Naive B cell (primary cell): ENCODE measurements at regions not wholly inside any gene's neighbourhood (a gene's known extent, or its start where the extent isn't known, plus 50 kb on each side); places are given as distances from the start of the nearest gene placed in this dataset.
A peak's percentile ranks its signal among the peaks of the same experiment; 100 is the strongest.

ENCODE experiments used
- ATAC-seq, 2 donors: fragments of 150-1000 bp; cut with Tn5 transposase; 2 replicates each; pipeline ENCODE4 v1.10.0; 2021; ENCODE audit warnings: low read depth in 2 of 2, mild to moderate bottlenecking in 2 of 2, moderate library complexity in 2 of 2
- DNase-seq: peaks from one replicate; pipeline ENCODE4 v3.0.0; 2022
- H3K27ac Mint-ChIP-seq, 6 donors: one replicate each; pipeline ENCODE4 v1.8.0; 2020 to 2022; ENCODE audit warnings: mild to moderate bottlenecking in 6 of 6, mixed read lengths in 6 of 6, moderate library complexity in 5 of 6, inconsistent platforms in 2 of 6
- H3K27me3 Mint-ChIP-seq, 3 donors: one replicate each; pipeline ENCODE4 v1.8.0; 2021 to 2022; ENCODE audit warnings: mixed read lengths in 3 of 3, mild to moderate bottlenecking in 1 of 3
- H3K36me3 Mint-ChIP-seq, 2 donors: one replicate each; pipeline ENCODE4 v1.8.0; 2020 to 2022; ENCODE audit warnings: mixed read lengths in 2 of 2, inconsistent platforms in 1 of 2, mild to moderate bottlenecking in 1 of 2
- H3K4me1 Mint-ChIP-seq, 3 donors: one replicate each; pipeline ENCODE4 v1.8.0; 2020 to 2022; ENCODE audit warnings: mixed read lengths in 3 of 3, inconsistent platforms in 1 of 3, mild to moderate bottlenecking in 1 of 3, moderate library complexity in 1 of 3
- H3K4me3 Mint-ChIP-seq, 8 donors: one replicate each; pipeline ENCODE4 v1.8.0; 2020 to 2022; ENCODE audit warnings: mild to moderate bottlenecking in 8 of 8, mixed read lengths in 8 of 8, moderate library complexity in 8 of 8, inconsistent platforms in 2 of 8
- H3K9me3 Mint-ChIP-seq, 7 donors: one replicate each; pipeline ENCODE4 v1.8.0; 2020 to 2022; ENCODE audit warnings: mixed read lengths in 7 of 7, mild to moderate bottlenecking in 5 of 7, inconsistent platforms in 2 of 7, moderate library complexity in 1 of 7

- Mint-ChIP-seq H3K27ac (no peak overlapping the region), H3K27me3 (peaks cover 0 to 6% (median 0%) of the 10 kb centered on the region in 3 donors), H3K4me1 (no peaks in the 10 kb centered on the region), H3K9me3 (peaks cover 0 to 6% (median under 1%) of the 10 kb centered on the region in 7 donors), H3K4me3 (no peak overlapping the region), H3K36me3 (no peaks in the 10 kb centered on the region)
- no peak for ATAC-seq
- DNase-seq = no peak
Observed at GRCh38 chr12:127272864-127273263, 994.1 kb upstream of the TMEM132C start.

- no peak for DNase-seq
- H3K9me3 Mint-ChIP-seq = peaks cover 0 to 8% (median 0%) of the 10 kb centered on the region in 7 donors
- no peak overlapping the region for H3K4me3 Mint-ChIP-seq
- no peak overlapping the region for H3K27ac Mint-ChIP-seq
- peaks cover 0 to 11% (median 0%) of the 10 kb centered on the region in 3 donors for H3K27me3 Mint-ChIP-seq
- H3K36me3 Mint-ChIP-seq = no peaks in the 10 kb centered on the region
- no peaks in the 10 kb centered on the region for H3K4me1 Mint-ChIP-seq
- no peak for ATAC-seq
Observed at GRCh38 chr12:127273626-127274025, 993.3 kb upstream of the TMEM132C start.

GRCh38 chr12:127275416-127275815, 991.6 kb upstream of the TMEM132C start:
- peak overlapping the region in 2 of 6 donors; percentile 22 to 67 for H3K27ac Mint-ChIP-seq
- H3K36me3 Mint-ChIP-seq = no peaks in the 10 kb centered on the region
- H3K27me3 Mint-ChIP-seq = peaks cover 0 to 14% (median 3%) of the 10 kb centered on the region in 3 donors
- H3K4me1 Mint-ChIP-seq = peaks cover 0 to 2% (median 0%) of the 10 kb centered on the region in 3 donors
- no peak overlapping the region for H3K4me3 Mint-ChIP-seq
- H3K9me3 Mint-ChIP-seq = peaks cover 0 to 10% (median 3%) of the 10 kb centered on the region in 7 donors
- DNase-seq (no peak), ATAC-seq (no peak)

- Mint-ChIP-seq H3K27ac (peak overlapping the region in 1 of 6 donors; percentile 8), H3K36me3 (no peaks in the 10 kb centered on the region), H3K4me3 (no peak overlapping the region), H3K9me3 (peaks cover 0 to 13% (median 3%) of the 10 kb centered on the region in 7 donors), H3K4me1 (peaks cover 0 to 4% (median 0%) of the 10 kb centered on the region in 3 donors), H3K27me3 (peaks cover 4 to 19% (median 7%) of the 10 kb centered on the region in 3 donors)
- no peak for ATAC-seq
- DNase-seq = no peak
Observed at GRCh38 chr12:127277882-127278281, 989.1 kb upstream of the TMEM132C start.

GRCh38 chr12:127278351-127278750, 988.6 kb upstream of the TMEM132C start:
- DNase-seq (no peak), ATAC-seq (no peak)
- no peak overlapping the region for H3K27ac Mint-ChIP-seq
- no peaks in the 10 kb centered on the region for H3K36me3 Mint-ChIP-seq
- no peak overlapping the region for H3K4me3 Mint-ChIP-seq
- H3K4me1 Mint-ChIP-seq = peaks cover 0 to 4% (median 0%) of the 10 kb centered on the region in 3 donors
- peaks cover 0 to 13% (median 3%) of the 10 kb centered on the region in 7 donors for H3K9me3 Mint-ChIP-seq
- peaks cover 4 to 19% (median 7%) of the 10 kb centered on the region in 3 donors for H3K27me3 Mint-ChIP-seq

- Mint-ChIP-seq H3K4me3 (no peak overlapping the region), H3K27me3 (peaks cover 4 to 19% (median 7%) of the 10 kb centered on the region in 3 donors)
- no peak for ATAC-seq
Observed at GRCh38 chr12:127280393-127281275, 986.3 kb upstream of the TMEM132C start.

GRCh38 chr12:127282786-127283565, 984.0 kb upstream of the TMEM132C start:
- H3K27ac Mint-ChIP-seq = no peak overlapping the region
- peaks cover 4 to 11% (median 7%) of the 10 kb centered on the region in 3 donors for H3K27me3 Mint-ChIP-seq
- peaks cover 0 to 6% (median 2%) of the 10 kb centered on the region in 7 donors for H3K9me3 Mint-ChIP-seq
- peaks cover 0 to 4% (median 0%) of the 10 kb centered on the region in 3 donors for H3K4me1 Mint-ChIP-seq
- H3K36me3 Mint-ChIP-seq = no peaks in the 10 kb centered on the region
- no peak overlapping the region for H3K4me3 Mint-ChIP-seq
- ATAC-seq = no peak
- DNase-seq = no peak

More at GRCh38 chr12:127280393-127281275, 986.3 kb upstream of the TMEM132C start:
- Mint-ChIP-seq H3K36me3 (no peaks in the 10 kb centered on the region), H3K9me3 (peaks cover 0 to 13% (median 3%) of the 10 kb centered on the region in 7 donors), H3K4me1 (peaks cover 0 to 4% (median 0%) of the 10 kb centered on the region in 3 donors), H3K27ac (peak overlapping the region in 1 of 6 donors; percentile 66)
- DNase-seq = no peak

- H3K27ac Mint-ChIP-seq = no peak overlapping the region
- no peaks in the 10 kb centered on the region for H3K36me3 Mint-ChIP-seq
- no peak overlapping the region for H3K4me3 Mint-ChIP-seq
- no peak for ATAC-seq
- peaks cover 0 to 4% (median 2%) of the 10 kb centered on the region in 7 donors for H3K9me3 Mint-ChIP-seq
- peaks cover 0 to 4% (median 0%) of the 10 kb centered on the region in 3 donors for H3K4me1 Mint-ChIP-seq
- no peak for DNase-seq
- H3K27me3 Mint-ChIP-seq = peaks cover 4 to 8% (median 7%) of the 10 kb centered on the region in 3 donors
Observed at GRCh38 chr12:127284021-127284420, 982.9 kb upstream of the TMEM132C start.

- Mint-ChIP-seq H3K27ac (no peak overlapping the region), H3K27me3 (peaks cover 4 to 8% (median 7%) of the 10 kb centered on the region in 3 donors), H3K4me1 (peaks cover 0 to 4% (median 0%) of the 10 kb centered on the region in 3 donors), H3K9me3 (peaks cover 0 to 4% (median 0%) of the 10 kb centered on the region in 7 donors), H3K36me3 (no peaks in the 10 kb centered on the region), H3K4me3 (no peak overlapping the region)
- DNase-seq (no peak), ATAC-seq (no peak)
Observed at GRCh38 chr12:127284870-127285431, 982.0 kb upstream of the TMEM132C start.

GRCh38 chr12:127286281-127286680, 980.7 kb upstream of the TMEM132C start:
- Mint-ChIP-seq H3K9me3 (peaks cover 0 to 2% (median 0%) of the 10 kb centered on the region in 7 donors), H3K4me1 (no peaks in the 10 kb centered on the region), H3K27me3 (peaks cover 0 to 4% (median 0%) of the 10 kb centered on the region in 3 donors), H3K36me3 (no peaks in the 10 kb centered on the region), H3K27ac (no peak overlapping the region), H3K4me3 (no peak overlapping the region)
- DNase-seq = no peak
- ATAC-seq = no peak

GRCh38 chr12:127287256-127287655, 979.7 kb upstream of the TMEM132C start:
- Mint-ChIP-seq H3K36me3 (no peaks in the 10 kb centered on the region), H3K27ac (no peak overlapping the region), H3K4me3 (no peak overlapping the region), H3K27me3 (peaks cover 0 to 3% (median 0%) of the 10 kb centered on the region in 3 donors), H3K9me3 (peaks cover 0 to 2% (median 0%) of the 10 kb centered on the region in 7 donors), H3K4me1 (no peaks in the 10 kb centered on the region)
- DNase-seq = no peak
- ATAC-seq = no peak

- H3K27me3 Mint-ChIP-seq = no peaks in the 10 kb centered on the region
- no peak overlapping the region for H3K27ac Mint-ChIP-seq
- no peaks in the 10 kb centered on the region for H3K4me1 Mint-ChIP-seq
- H3K36me3 Mint-ChIP-seq = no peaks in the 10 kb centered on the region
- DNase-seq = no peak
- no peak overlapping the region for H3K4me3 Mint-ChIP-seq
- ATAC-seq = no peak
- peaks cover 0 to 6% (median 0%) of the 10 kb centered on the region in 7 donors for H3K9me3 Mint-ChIP-seq
Observed at GRCh38 chr12:127290251-127290650, 976.7 kb upstream of the TMEM132C start.

- Mint-ChIP-seq H3K4me3 (no peak overlapping the region), H3K36me3 (no peaks in the 10 kb centered on the region), H3K27ac (no peak overlapping the region), H3K4me1 (no peaks in the 10 kb centered on the region), H3K9me3 (peaks cover 0 to 6% (median 0%) of the 10 kb centered on the region in 7 donors), H3K27me3 (no peaks in the 10 kb centered on the region)
- ATAC-seq (no peak), DNase-seq (no peak)
Observed at GRCh38 chr12:127292736-127293135, 974.2 kb upstream of the TMEM132C start.
